ENCODE measurements at regions not wholly inside any gene's neighbourhood (a gene's known extent, or its start where the extent isn't known, plus 50 kb on each side); places are given as distances from the start of the nearest gene placed in this dataset.

- H3K4me3 ChIP-seq (ENCODE audit: low read depth, low read length) = no peak overlapping the region
- peak; percentile 53; the same call in 1 of the 2 replicates for TF ChIP-seq CTCF (IDR thresholded peaks at IDR 0.05; ENCODE audit: borderline replicate concordance, insufficient read depth, low read depth, low read length)
Observed at GRCh38 chr14:66403183-66403582, 83.0 kb upstream of the CCDC196 start.

DNA sequence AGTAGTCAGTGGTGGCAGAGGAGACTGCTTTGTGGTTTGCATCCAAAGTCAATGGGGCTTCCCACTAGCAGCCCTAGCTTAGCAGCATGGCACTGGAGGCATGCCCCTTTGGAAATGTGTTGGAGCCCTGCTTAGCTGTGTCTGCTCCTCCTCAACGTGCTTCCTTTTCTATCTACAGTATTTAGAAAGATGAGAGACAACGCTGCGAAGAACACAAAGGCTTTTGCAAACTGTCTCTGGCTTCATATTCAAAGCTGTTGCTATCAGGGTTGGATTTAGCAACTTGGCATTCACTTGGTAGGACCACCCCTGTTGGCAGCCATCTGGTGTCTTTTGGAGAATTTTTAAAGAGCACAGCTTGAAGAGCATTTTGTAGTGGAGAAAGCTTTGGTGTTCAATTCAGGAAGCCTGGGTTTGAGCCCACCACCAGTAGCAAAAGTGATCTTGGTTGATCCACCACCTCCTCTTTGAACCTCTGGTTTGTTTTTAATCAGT, 82.1 kb upstream of the CCDC196 start:
- TF ChIP-seq CTCF (IDR thresholded peaks at IDR 0.05; ENCODE audit: borderline replicate concordance, insufficient read depth, low read depth, low read length) = no peak
- H3K4me3 ChIP-seq (ENCODE audit: low read depth, low read length) = no peak overlapping the region

- no peak for TF ChIP-seq CTCF (IDR thresholded peaks at IDR 0.05; ENCODE audit: borderline replicate concordance, insufficient read depth, low read depth, low read length)
- no peak overlapping the region for H3K4me3 ChIP-seq (ENCODE audit: low read depth, low read length)
Observed at GRCh38 chr14:66405158-66405557, 81.0 kb upstream of the CCDC196 start.

DNA sequence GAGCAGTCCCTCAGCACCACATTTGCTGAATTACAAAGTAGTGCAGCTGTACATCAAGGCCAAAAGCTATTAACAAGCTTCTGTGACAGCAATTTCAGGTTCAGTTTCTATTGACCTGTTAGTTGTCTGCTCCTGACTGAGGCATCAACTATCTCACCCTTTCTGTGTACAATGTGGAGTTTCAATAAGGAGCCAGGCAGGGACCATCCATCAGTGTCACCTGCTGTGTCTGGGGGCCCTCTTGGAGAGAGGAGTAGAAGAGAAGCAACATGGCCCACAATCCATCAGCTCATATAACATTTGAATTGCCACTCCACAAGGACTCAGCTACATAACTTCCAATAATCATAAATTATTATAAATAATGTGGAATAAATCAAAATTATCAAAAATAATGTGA, 72.3 kb upstream of the CCDC196 start:
- TF ChIP-seq CTCF (IDR thresholded peaks at IDR 0.05; ENCODE audit: borderline replicate concordance, insufficient read depth, low read depth, low read length) = no peak

DNA sequence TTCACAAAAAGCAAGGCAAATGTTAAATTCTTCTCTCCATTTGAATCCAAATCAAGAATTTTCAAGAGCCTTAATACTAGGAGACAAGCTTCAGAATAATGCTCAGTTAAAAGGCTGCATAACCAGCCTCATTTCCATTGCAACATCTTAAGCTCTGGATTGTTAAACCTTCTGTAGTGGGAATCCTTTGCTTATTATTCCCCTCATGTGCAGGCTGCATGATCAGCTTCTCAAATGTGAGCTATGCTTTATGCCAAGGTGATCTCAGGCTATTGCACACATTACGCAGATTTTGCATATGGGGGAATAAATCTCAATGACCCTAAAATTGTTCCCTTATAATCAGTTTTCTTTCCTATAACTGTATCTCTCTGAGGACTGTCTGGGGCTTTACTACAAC, 71.7 kb upstream of the CCDC196 start:
- no peak for TF ChIP-seq CTCF (IDR thresholded peaks at IDR 0.05; ENCODE audit: borderline replicate concordance, insufficient read depth, low read depth, low read length)
- H3K4me3 ChIP-seq (ENCODE audit: low read depth, low read length) = no peak overlapping the region

More for the DNA sequence above, 72.3 kb upstream of the CCDC196 start:
- H3K4me3 ChIP-seq (ENCODE audit: low read depth, low read length) = no peak overlapping the region

DNA sequence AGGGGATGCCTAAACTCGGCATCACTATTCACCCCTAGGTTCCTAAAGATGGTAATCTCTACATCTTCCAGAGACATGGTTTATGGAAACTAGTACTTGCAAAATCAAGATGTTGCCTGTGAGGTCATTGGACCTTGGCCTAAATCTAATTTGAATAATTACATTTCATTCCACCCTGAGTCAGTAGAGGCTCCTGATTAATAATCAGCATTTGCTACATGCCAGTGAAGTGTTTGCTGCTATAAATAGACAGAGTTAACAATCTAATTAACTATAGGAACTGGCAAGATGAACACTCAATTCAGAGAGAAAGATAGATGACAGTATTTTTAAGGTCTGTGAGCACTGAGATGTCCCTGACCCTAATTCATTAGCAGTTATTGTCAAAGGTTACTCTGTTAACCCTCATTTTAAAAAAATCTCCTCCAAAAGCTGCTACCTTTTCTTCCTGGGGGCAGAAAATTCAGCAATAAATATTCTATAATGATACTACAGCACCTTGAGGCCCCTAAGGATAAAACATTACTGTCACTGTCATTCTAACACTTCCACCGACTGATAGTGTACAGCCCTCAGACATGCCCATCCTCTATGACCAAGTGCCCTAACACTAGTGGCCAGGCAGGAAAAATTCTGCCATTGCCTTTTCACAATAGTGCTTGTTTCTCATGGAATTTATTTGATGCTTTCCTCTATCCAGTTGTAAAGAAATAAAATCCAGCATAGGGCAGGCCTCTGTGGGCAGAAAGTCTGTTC, 65.7 kb upstream of the CCDC196 start:
- H3K4me3 ChIP-seq (ENCODE audit: low read depth, low read length) = no peak overlapping the region
- TF ChIP-seq CTCF (IDR thresholded peaks at IDR 0.05; ENCODE audit: borderline replicate concordance, insufficient read depth, low read depth, low read length) = no peak

Data from GM12875 (cell line).